HEK293 (cell line): ENCODE measurements at regions not wholly inside any gene's neighbourhood (a gene's known extent, or its start where the extent isn't known, plus 50 kb on each side); places are given as distances from the start of the nearest gene placed in this dataset.
A peak's percentile ranks its signal among the peaks of the same experiment; 100 is the strongest.

Experiments used
- CTCF ChIA-PET: fragments of 350-600 bp; formaldehyde crosslinking; extraction: SDS; loops from one replicate; lab custom pipeline; 2021; ENCODE audit warnings: antibody characterized with exemption; lab: Yijun Ruan, JAX
- POLR2A ChIA-PET: fragments of 300-600 bp; formaldehyde crosslinking; extraction: SDS; loops from one replicate; lab custom pipeline; 2020; ENCODE audit warnings: antibody characterized with exemption, inconsistent platforms; lab: Yijun Ruan, JAX
- H3K27ac ChIP-seq: fragments of 200-500 bp; sonication (Bioruptor generic); 2 replicates; pipeline ENCODE4 v1.5.1; 2014; ENCODE audit warnings: low read depth, low read length, control low read depth, inconsistent platforms; ENCODE audit errors: extremely low read depth
- H3K36me3 ChIP-seq, 2 experiments: fragments of 200-500 bp in 1 of 2; sonication (Bioruptor generic) in 1 of 2; 1 replicate in 1 of 2; 2 replicates in 1 of 2; pipeline ENCODE4 v1.5.1; 2014 to 2017; ENCODE audit warnings: inconsistent platforms in 2 of 2, low read length in 2 of 2; ENCODE audit not compliant: control insufficient read depth in 2 of 2, insufficient read depth in 1 of 2
- H3K4me1 ChIP-seq: fragments of 200-500 bp; sonication (Bioruptor generic); 2 replicates; pipeline ENCODE4 v1.5.1; 2014; ENCODE audit warnings: mild to moderate bottlenecking, low read length, inconsistent platforms; ENCODE audit not compliant: control insufficient read depth, insufficient read depth
- H3K4me3 ChIP-seq: 2 replicates; pipeline ENCODE4 v1.5.1; 2011; ENCODE audit warnings: low read depth, mild to moderate bottlenecking, control low read depth, low read length, moderate library complexity
- H3K9me3 ChIP-seq: fragments of 200-500 bp; sonication (Bioruptor generic); 2 replicates; pipeline ENCODE4 v1.5.1; 2014; ENCODE audit warnings: low read depth, low read length, inconsistent platforms; ENCODE audit not compliant: control insufficient read depth, insufficient read depth
- GLI4 ChIP-seq: fragments of 450-650 bp; formaldehyde crosslinking; IDR thresholded peaks from 2 replicates; pipeline ENCODE4 v1.5.1; 2016; ENCODE audit warnings: missing biosample characterization, missing genetic modification characterization
- INSM2 ChIP-seq: fragments of 450-650 bp; formaldehyde crosslinking; IDR thresholded peaks from 2 replicates; pipeline ENCODE4 v1.5.1; 2016; ENCODE audit warnings: missing biosample characterization, missing genetic modification characterization
- KLF1 ChIP-seq: fragments of 450-650 bp; formaldehyde crosslinking; IDR thresholded peaks from 2 replicates; pipeline ENCODE4 v1.5.1; 2016; ENCODE audit warnings: missing biosample characterization, missing genetic modification characterization
- KLF10 ChIP-seq: fragments of 450-650 bp; IDR thresholded peaks from 2 replicates; pipeline ENCODE4 v1.5.1; 2018; ENCODE audit warnings: missing biosample characterization, mild to moderate bottlenecking, missing genetic modification characterization
- KLF9 ChIP-seq: fragments of 450-650 bp; formaldehyde crosslinking; IDR thresholded peaks from 2 replicates; pipeline ENCODE4 v1.5.1; 2016; ENCODE audit warnings: missing biosample characterization, missing genetic modification characterization, low read depth
- YY1 ChIP-seq: fragments of 450-650 bp; formaldehyde crosslinking; IDR thresholded peaks from 2 replicates; pipeline ENCODE4 v1.5.1; 2018; ENCODE audit warnings: missing biosample characterization, missing genetic modification characterization
- ZBTB11 ChIP-seq: fragments of 450-650 bp; formaldehyde crosslinking; conservative IDR thresholded peaks from 2 replicates; pipeline ENCODE4 v1.5.1; 2016; ENCODE audit warnings: low read depth, missing biosample characterization, missing genetic modification characterization
- ZBTB48 ChIP-seq: fragments of 450-650 bp; formaldehyde crosslinking; IDR thresholded peaks from 2 replicates; pipeline ENCODE4 v1.5.1; 2016; ENCODE audit warnings: missing biosample characterization, missing genetic modification characterization
- ZIC2 ChIP-seq: fragments of 450-650 bp; formaldehyde crosslinking; IDR thresholded peaks from 2 replicates; pipeline ENCODE4 v1.5.1; 2016; ENCODE audit warnings: missing biosample characterization, missing genetic modification characterization
- ZNF140 ChIP-seq: fragments of 450-650 bp; formaldehyde crosslinking; IDR thresholded peaks from 2 replicates; pipeline ENCODE4 v1.5.1; 2016; ENCODE audit warnings: missing biosample characterization, missing genetic modification characterization
- ZNF146 ChIP-seq: fragments of 450-650 bp; formaldehyde crosslinking; IDR thresholded peaks from 2 replicates; pipeline ENCODE4 v1.5.1; 2016; ENCODE audit warnings: missing biosample characterization, missing genetic modification characterization
- ZNF148 ChIP-seq: fragments of 450-650 bp; formaldehyde crosslinking; IDR thresholded peaks from 2 replicates; pipeline ENCODE4 v1.5.0; 2017; ENCODE audit warnings: missing biosample characterization, missing genetic modification characterization, borderline replicate concordance
- ZNF155 ChIP-seq: fragments of 450-650 bp; formaldehyde crosslinking; IDR thresholded peaks from 2 replicates; pipeline ENCODE4 v1.5.1; 2016; ENCODE audit warnings: missing biosample characterization, missing genetic modification characterization
- ZNF24 ChIP-seq: fragments of 450-650 bp; formaldehyde crosslinking; IDR thresholded peaks from 2 replicates; pipeline ENCODE4 v1.5.1; 2016; ENCODE audit warnings: missing biosample characterization, missing genetic modification characterization
- ZNF248 ChIP-seq: fragments of 450-650 bp; formaldehyde crosslinking; IDR thresholded peaks from 2 replicates; pipeline ENCODE4 v1.5.1; 2017; ENCODE audit warnings: missing biosample characterization, missing genetic modification characterization
- ZNF394 ChIP-seq: fragments of 450-650 bp; formaldehyde crosslinking; IDR thresholded peaks from 2 replicates; pipeline ENCODE4 v1.5.1; 2016; ENCODE audit warnings: missing biosample characterization, missing genetic modification characterization, mild to moderate bottlenecking, moderate library complexity, borderline replicate concordance
- ZNF423 ChIP-seq: fragments of 450-650 bp; formaldehyde crosslinking; IDR thresholded peaks from 2 replicates; pipeline ENCODE4 v1.5.1; 2016; ENCODE audit warnings: missing biosample characterization, missing genetic modification characterization
- ZNF501 ChIP-seq: fragments of 450-650 bp; formaldehyde crosslinking; IDR thresholded peaks from 2 replicates; pipeline ENCODE4 v1.5.1; 2016; ENCODE audit warnings: missing biosample characterization, missing genetic modification characterization
- ZNF580 ChIP-seq: fragments of 450-650 bp; formaldehyde crosslinking; IDR thresholded peaks from 2 replicates; pipeline ENCODE4 v1.5.1; 2016; ENCODE audit warnings: missing biosample characterization, missing genetic modification characterization
- ZNF623 ChIP-seq: fragments of 450-650 bp; formaldehyde crosslinking; IDR thresholded peaks from 2 replicates; pipeline ENCODE4 v1.5.1; 2016; ENCODE audit warnings: missing biosample characterization, missing genetic modification characterization
- ZNF654 ChIP-seq: fragments of 450-650 bp; formaldehyde crosslinking; IDR thresholded peaks from 2 replicates; pipeline ENCODE4 v1.5.1; 2016; ENCODE audit warnings: low read depth, missing biosample characterization, missing genetic modification characterization
- ZNF768 ChIP-seq: fragments of 450-650 bp; formaldehyde crosslinking; IDR thresholded peaks from 2 replicates; pipeline ENCODE4 v1.5.1; 2018; ENCODE audit warnings: missing biosample characterization, mild to moderate bottlenecking, missing genetic modification characterization
- ZNF776 ChIP-seq: fragments of 450-650 bp; formaldehyde crosslinking; IDR thresholded peaks from 2 replicates; pipeline ENCODE4 v1.5.0; 2017; ENCODE audit warnings: missing biosample characterization, missing genetic modification characterization, borderline replicate concordance
- ZNF837 ChIP-seq: fragments of 450-650 bp; formaldehyde crosslinking; IDR thresholded peaks from 2 replicates; pipeline ENCODE4 v1.5.1; 2016; ENCODE audit warnings: missing biosample characterization, missing genetic modification characterization

GRCh38 chr3:109809513-109809912, 472.2 kb upstream of the DPPA4 start (continued):
- TF ChIP-seq ZBTB11 (tag by site-specific recombination), result 0 out of 2 replicates have a peak, but pooled peaks have one; percentile 26
- no peak for TF ChIP-seq ZNF580
- no peak for TF ChIP-seq INSM2 (tag by site-specific recombination)
- no peak for TF ChIP-seq KLF10 (tag by site-specific recombination)
- TF ChIP-seq ZNF423 (tag by site-specific recombination), result no peak
- TF ChIP-seq YY1 (tag by site-specific recombination), result no peak
- no peak for TF ChIP-seq ZNF623
- peak; percentile 63; the same call in 1 of the 2 replicates for TF ChIP-seq ZNF394 (tag by site-specific recombination)
- no peak for TF ChIP-seq ZNF140 (tag by site-specific recombination)
- TF ChIP-seq ZNF248 (tag by site-specific recombination), result no peak
- TF ChIP-seq ZNF146, result no peak

GRCh38 chr3:109818081-109818480, 480.7 kb upstream of the DPPA4 start:
- Histone ChIP-seq H3K36me3 (no peaks in the 10 kb centered on the region), H3K27ac (no peak overlapping the region), H3K9me3 (no peaks in the 10 kb centered on the region), H3K4me3 (no peak overlapping the region), H3K4me1 (no peaks in the 10 kb centered on the region)
- no peak for TF ChIP-seq ZIC2 (tag by site-specific recombination)
- no peak for TF ChIP-seq ZNF148 (tag by site-specific recombination)
- no peak for TF ChIP-seq ZBTB48 (tag by site-specific recombination)
- TF ChIP-seq ZNF501, result no peak
- no peak for TF ChIP-seq ZNF654 (tag by site-specific recombination)
- TF ChIP-seq ZNF24 (tag by site-specific recombination), result no peak
- TF ChIP-seq GLI4 (tag by site-specific recombination), result no peak
- no peak for TF ChIP-seq ZNF837
- TF ChIP-seq ZNF768, result no peak
- TF ChIP-seq KLF1 (tag by site-specific recombination), result no peak
- TF ChIP-seq ZNF776 (tag by site-specific recombination), result no peak
- TF ChIP-seq ZNF155 (tag by site-specific recombination), result no peak
- no peak for TF ChIP-seq KLF9
- ChIA-PET POLR2A (no interaction called here), CTCF (no interaction called here)
